22Rv1 (cell line): ENCODE measurements at regions not wholly inside any gene's neighbourhood (a gene's known extent, or its start where the extent isn't known, plus 50 kb on each side); places are given as distances from the start of the nearest gene placed in this dataset.

ENCODE experiments used
- H3K27ac ChIP-seq: fragments of 450-650 bp; 2 replicates; pipeline ENCODE4 v1.5.1; 2017
- ZFX ChIP-seq: fragments of 450-650 bp; IDR thresholded peaks from 2 replicates; pipeline ENCODE4 v1.6.1; 2017; ENCODE audit warnings: antibody characterized with exemption, borderline replicate concordance
- TF ChIP-seq, protein P1 (sequence below): fragments of 450-650 bp; IDR thresholded peaks from 2 replicates; pipeline ENCODE4 v1.5.1; 2017; ENCODE audit warnings: mild to moderate bottlenecking

DNA sequence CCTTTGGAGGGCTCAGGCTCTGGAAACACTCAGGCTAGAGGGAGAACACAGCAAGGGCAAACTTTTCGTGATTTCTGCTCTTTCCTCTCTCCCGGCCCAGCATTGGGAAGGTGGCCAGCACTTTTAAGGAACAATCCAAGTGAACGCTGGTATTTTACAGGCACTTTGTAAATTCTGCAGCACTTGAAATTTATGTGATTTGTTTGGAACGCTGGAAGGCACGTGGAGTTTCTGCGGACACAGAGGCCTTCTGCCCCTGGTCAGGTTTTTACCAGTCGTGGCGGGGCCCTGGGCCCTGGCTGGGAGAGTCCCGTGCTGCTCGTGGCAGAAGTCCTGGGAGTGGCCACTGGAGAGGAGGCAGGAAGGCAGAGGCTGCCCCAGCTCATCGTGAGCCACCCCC, 188.6 kb downstream of the ENGASE start:
- no peak overlapping the region for H3K27ac ChIP-seq
- TF ChIP-seq, protein P1, sequence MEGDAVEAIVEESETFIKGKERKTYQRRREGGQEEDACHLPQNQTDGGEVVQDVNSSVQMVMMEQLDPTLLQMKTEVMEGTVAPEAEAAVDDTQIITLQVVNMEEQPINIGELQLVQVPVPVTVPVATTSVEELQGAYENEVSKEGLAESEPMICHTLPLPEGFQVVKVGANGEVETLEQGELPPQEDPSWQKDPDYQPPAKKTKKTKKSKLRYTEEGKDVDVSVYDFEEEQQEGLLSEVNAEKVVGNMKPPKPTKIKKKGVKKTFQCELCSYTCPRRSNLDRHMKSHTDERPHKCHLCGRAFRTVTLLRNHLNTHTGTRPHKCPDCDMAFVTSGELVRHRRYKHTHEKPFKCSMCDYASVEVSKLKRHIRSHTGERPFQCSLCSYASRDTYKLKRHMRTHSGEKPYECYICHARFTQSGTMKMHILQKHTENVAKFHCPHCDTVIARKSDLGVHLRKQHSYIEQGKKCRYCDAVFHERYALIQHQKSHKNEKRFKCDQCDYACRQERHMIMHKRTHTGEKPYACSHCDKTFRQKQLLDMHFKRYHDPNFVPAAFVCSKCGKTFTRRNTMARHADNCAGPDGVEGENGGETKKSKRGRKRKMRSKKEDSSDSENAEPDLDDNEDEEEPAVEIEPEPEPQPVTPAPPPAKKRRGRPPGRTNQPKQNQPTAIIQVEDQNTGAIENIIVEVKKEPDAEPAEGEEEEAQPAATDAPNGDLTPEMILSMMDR: no peak
- no peak for TF ChIP-seq ZFX

GRCh38 chr17:79262624-79263023, 188.0 kb downstream of the ENGASE start:
- TF ChIP-seq ZFX: no peak
- H3K27ac ChIP-seq: no peak overlapping the region

- no peak overlapping the region for H3K27ac ChIP-seq
- TF ChIP-seq, protein P1: no peak
- TF ChIP-seq ZFX: no peak
Observed at GRCh38 chr17:79261355-79262072, 186.9 kb downstream of the ENGASE start.

GRCh38 chr17:79258843-79259242, 184.2 kb downstream of the ENGASE start:
- TF ChIP-seq, protein P1: no peak
- no peak for TF ChIP-seq ZFX
- H3K27ac ChIP-seq: no peak overlapping the region

DNA sequence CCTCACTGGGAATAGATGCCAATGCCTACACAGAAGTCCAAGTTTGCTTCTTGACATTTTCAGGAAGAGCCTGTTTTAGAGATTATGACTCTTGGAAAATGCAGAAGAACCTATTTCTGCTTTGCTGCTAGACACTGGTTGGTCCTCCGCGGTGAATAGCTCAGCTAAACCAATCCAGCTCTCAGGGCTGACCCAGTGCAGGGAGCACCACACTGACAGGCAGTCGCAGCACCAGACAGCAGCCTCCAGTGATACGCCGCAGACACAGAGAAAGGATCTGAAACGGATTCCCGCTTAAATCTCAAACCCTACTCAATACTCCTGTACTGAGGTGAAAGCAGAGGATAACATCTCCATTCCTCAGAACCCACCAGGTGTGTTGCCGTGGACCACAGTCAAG, 183.4 kb downstream of the ENGASE start:
- no peak for TF ChIP-seq ZFX
- TF ChIP-seq, protein P1: no peak
- H3K27ac ChIP-seq: no peak overlapping the region

GRCh38 chr17:79255926-79256585, 181.4 kb downstream of the ENGASE start:
- TF ChIP-seq ZFX: no peak
- TF ChIP-seq, protein P1: no peak

DNA sequence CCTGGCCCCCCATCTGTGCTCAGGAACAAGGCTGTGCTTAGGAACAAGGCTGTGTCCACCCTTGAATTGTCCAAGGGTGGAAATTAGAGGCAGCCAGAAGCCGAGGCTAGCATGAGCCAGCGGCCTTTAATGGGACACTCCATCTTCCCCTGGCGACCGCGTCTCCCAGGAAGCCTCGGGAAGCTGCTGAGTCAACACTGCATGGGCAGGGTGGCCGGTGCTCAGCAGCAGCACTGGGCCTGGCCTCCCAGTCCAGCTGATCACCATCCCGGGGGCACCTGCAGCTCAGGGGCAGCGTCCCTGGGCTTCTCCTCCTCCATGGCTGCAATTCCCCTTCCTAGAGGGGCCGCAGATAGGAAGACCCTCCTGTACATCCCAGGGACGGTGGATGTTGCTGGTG, 180.8 kb downstream of the ENGASE start:
- TF ChIP-seq, protein P1: no peak
- no peak overlapping the region for H3K27ac ChIP-seq

More at GRCh38 chr17:79255926-79256585, 181.4 kb downstream of the ENGASE start:
- no peak overlapping the region for H3K27ac ChIP-seq
